ENCODE measurements at regions not wholly inside any gene's neighbourhood (a gene's known extent, or its start where the extent isn't known, plus 50 kb on each side); places are given as distances from the start of the nearest gene placed in this dataset.

DNA sequence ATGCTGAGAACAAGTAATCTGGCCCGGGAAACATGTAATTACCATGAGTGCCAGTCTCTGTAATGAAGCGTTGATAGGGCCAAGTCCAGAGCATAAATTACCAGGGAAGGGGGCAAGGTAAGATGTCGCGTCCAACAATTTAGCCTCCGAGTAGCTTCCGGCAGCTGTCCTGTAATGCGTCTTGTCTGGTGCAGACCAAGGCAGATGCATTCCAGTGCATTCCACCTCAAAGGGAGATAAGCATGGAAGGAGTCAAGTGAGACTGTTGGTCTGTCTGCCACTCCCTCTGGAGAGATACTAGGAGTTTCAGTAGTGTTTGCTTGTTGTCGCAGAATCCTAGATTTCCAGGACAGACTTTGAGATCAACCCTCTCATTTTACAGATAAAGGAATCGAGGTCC, 218.3 kb downstream of the AACS start:
- TF ChIP-seq, protein P1, sequence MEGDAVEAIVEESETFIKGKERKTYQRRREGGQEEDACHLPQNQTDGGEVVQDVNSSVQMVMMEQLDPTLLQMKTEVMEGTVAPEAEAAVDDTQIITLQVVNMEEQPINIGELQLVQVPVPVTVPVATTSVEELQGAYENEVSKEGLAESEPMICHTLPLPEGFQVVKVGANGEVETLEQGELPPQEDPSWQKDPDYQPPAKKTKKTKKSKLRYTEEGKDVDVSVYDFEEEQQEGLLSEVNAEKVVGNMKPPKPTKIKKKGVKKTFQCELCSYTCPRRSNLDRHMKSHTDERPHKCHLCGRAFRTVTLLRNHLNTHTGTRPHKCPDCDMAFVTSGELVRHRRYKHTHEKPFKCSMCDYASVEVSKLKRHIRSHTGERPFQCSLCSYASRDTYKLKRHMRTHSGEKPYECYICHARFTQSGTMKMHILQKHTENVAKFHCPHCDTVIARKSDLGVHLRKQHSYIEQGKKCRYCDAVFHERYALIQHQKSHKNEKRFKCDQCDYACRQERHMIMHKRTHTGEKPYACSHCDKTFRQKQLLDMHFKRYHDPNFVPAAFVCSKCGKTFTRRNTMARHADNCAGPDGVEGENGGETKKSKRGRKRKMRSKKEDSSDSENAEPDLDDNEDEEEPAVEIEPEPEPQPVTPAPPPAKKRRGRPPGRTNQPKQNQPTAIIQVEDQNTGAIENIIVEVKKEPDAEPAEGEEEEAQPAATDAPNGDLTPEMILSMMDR (conservative IDR thresholded peaks at IDR 0.05): no peak
- H3K27ac ChIP-seq: no peak overlapping the region

- no peak overlapping the region for H3K27ac ChIP-seq
- TF ChIP-seq, protein P1 (conservative IDR thresholded peaks at IDR 0.05): no peak
These were observed 218.9 kb downstream of the AACS start for GRCh38 chr12:125284087-125284486.

- H3K27ac ChIP-seq: no peak overlapping the region
- TF ChIP-seq, protein P1 (conservative IDR thresholded peaks at IDR 0.05): no peak
These were observed 219.9 kb downstream of the AACS start for GRCh38 chr12:125284945-125285685.

DNA sequence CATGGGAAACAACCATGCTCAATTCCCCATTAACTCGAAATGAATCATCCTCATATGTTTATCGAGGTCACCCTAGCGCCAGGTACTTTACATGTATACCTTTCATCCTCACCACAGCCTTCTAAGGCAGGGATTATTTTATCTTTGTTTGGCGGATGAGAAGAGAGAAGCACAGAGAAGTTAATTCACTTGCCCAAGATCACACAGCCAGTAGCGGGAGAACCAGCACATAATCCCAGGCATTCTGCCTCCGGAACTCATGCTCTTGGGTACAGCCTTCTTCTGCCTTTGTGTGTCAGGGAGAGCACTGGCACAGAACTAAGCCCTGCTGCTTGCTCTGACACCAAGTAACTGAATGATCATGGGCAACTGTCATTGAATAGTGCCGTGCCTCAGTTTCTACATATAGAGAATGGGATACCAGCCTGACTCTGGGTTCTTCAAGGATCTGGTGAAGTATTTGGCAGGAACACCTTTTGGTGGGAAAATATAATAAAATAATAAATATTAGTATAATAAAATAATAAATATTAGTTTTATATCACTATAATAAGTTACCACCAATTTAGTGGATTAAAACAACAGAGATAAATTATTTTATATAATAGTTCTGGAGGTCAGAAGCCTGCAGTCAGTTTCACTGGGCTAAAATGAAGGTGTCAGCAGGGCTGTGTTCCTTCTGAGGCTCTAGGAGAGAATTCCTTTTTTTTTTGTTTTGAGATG, 220.9 kb downstream of the AACS start:
- TF ChIP-seq, protein P1 (conservative IDR thresholded peaks at IDR 0.05): no peak
- no peak overlapping the region for H3K27ac ChIP-seq

- TF ChIP-seq, protein P1 (conservative IDR thresholded peaks at IDR 0.05): no peak
- H3K27ac ChIP-seq: no peak overlapping the region
These were observed 222.1 kb downstream of the AACS start for GRCh38 chr12:125287155-125287847.

DNA sequence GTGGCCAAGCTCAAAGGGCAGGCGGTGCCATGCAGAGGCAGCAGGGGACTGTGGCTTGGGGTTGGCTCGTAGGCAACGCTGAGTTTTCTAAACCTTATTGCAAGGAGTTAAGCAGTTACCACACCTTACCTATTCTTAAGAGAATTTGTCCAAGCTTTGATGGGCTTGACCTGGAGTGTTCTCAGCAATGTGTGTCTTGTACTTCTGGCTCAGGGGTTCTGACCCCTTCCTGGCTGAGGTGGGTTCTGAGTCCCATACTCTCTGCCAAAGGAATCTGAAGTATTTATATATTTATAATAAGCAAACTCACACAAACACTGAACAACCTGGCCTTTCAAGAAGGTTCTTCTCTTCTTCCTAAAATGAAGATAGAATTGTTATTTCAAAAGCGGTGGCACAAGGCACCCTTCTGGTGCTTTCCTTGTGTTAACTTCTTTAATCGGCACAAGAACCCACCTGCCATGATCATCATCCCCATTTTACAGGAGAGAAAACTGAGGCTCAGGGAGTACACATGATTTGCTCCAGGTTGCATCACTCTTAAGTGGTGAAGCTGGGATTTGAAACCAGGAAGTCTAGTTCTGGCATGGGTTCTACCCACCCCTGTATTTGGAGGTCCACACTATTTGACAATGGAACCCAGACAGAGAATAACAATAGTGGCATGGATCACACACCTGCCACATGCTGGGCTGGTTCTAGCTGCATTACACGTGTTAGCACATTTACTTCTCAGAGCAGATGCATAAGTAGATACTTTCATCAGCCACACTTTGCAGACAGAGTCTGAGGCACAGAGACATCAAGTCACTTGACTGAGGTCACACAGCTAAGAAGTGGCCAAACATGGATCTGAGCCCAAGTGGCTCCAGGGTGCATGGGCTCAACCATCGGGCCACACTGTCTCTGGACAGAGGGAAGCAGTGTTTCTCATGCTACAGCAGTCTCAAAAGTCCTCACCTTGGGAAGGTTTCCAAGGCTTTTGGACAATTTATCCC, 224.0 kb downstream of the AACS start:
- TF ChIP-seq, protein P1 (conservative IDR thresholded peaks at IDR 0.05): no peak
- no peak overlapping the region for H3K27ac ChIP-seq

Measured in VCaP (cell line).